Neutrophil (primary cell): ENCODE measurements at regions not wholly inside any gene's neighbourhood (a gene's known extent, or its start where the extent isn't known, plus 50 kb on each side); places are given as distances from the start of the nearest gene placed in this dataset.

ENCODE experiments used
- H3K27ac ChIP-seq: fragments of 200-600 bp; sonication (generic); 2 replicates; pipeline ENCODE4 v1.5.1; 2016; ENCODE audit warnings: mild to moderate bottlenecking, moderate library complexity
- H3K27me3 ChIP-seq: fragments of 200-600 bp; sonication (generic); 2 replicates; pipeline ENCODE4 v1.6.0; 2016; ENCODE audit warnings: mild to moderate bottlenecking
- H3K36me3 ChIP-seq: fragments of 200-600 bp; sonication (generic); 2 replicates; pipeline ENCODE4 v1.5.1; 2017
- H3K4me1 ChIP-seq, 2 experiments: fragments of 200-600 bp in 1 of 2; sonication (generic) in 1 of 2; 1 replicate in 1 of 2; 2 replicates in 1 of 2; pipeline versions ENCODE4 v1.5.1 to v1.6.1; 2013 to 2016; ENCODE audit warnings: low read depth in 1 of 2, low read length in 1 of 2, mild to moderate bottlenecking in 1 of 2, moderate library complexity in 1 of 2; ENCODE audit not compliant: control insufficient read depth in 1 of 2, insufficient read depth in 1 of 2
- H3K4me3 ChIP-seq, 2 experiments: fragments of 200-600 bp in 1 of 2; sonication (generic) in 1 of 2; 1 replicate in 1 of 2; 2 replicates in 1 of 2; pipeline ENCODE4 v1.5.1; 2013 to 2016; ENCODE audit warnings: low read depth in 1 of 2, low read length in 1 of 2, mild to moderate bottlenecking in 1 of 2, moderate library complexity in 1 of 2
- H3K9me3 ChIP-seq: fragments of 200-600 bp; sonication (generic); 2 replicates; pipeline ENCODE4 v1.5.1; 2016
- CTCF ChIP-seq: fragments of 200-600 bp; sonication (generic); IDR thresholded peaks from 2 replicates; pipeline ENCODE4 v1.5.1; 2016; ENCODE audit warnings: antibody characterized with exemption

DNA sequence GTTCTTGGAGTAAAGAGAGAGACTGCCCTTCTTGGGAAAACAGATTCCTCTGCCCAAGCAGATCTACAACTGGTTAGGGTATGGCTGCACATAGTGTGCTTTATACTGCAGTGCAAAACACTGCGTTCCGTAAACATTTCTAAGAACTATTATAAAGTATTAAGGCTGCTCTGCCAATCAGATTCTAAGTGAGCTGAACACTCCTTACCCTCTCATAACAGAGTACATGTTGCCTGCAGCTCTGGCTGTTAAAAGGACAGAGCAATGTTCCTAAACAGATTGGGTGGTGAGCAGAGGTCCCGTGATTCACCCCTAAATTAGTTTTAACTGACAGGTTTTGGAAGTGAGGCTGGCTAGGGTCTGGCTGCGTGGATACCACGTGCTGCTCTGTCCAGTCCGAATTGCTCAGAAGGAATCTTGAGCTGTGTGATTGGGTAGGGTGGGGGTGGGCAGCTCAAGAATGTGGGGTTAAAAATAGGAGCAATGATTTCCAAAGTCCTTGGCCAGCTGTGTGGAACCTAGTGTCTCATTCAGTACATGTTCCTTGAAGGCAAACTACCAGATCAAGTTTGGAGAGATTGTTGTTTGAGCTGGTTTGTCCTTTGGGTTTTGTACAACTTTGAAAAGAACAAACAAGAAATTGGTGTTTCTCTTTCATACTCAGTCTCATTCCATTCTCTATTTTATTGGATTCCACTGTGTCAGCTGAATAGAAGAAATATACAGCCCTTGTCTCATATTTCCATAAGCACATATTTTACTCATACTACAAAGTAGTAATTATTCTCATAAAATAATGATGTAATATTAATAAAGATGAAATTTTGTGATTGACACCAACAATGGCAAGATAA is 497.6 kb upstream of the CD180 start:
- Histone ChIP-seq H3K4me3 (no peak overlapping the region), H3K27me3 (no peaks in the 10 kb centered on the region), H3K4me1 (no peaks in the 10 kb centered on the region), H3K36me3 (no peaks in the 10 kb centered on the region), H3K27ac (no peak overlapping the region), H3K9me3 (no peaks in the 10 kb centered on the region)
- TF ChIP-seq CTCF, result no peak

GRCh38 chr5:67686746-67687145 is 490.1 kb upstream of the CD180 start:
- no peaks in the 10 kb centered on the region for H3K36me3 ChIP-seq
- no peak for TF ChIP-seq CTCF
- no peaks in the 10 kb centered on the region for H3K9me3 ChIP-seq
- H3K27ac ChIP-seq, result no peak overlapping the region
- H3K27me3 ChIP-seq, result no peaks in the 10 kb centered on the region
- no peaks in the 10 kb centered on the region for H3K4me1 ChIP-seq
- H3K4me3 ChIP-seq, result no peak overlapping the region

DNA sequence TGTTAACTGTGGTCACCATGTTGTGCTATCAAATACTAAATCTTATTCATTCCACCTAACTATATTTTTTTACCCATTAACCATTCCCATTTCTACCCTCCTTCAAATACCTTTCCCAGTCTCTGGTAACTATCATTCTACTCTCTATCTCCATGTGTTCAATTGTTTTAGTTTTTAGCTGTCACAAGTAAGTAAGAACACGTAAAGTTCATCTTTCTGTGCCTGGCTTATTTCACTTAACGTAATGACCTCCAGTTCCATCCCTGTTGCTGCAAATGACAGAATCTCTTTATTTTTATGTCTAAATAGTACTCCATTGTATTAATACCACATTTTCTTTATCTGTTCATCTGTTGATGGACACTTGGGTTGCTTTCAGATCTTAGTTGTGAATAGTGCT is 485.1 kb upstream of the CD180 start:
- TF ChIP-seq CTCF, result no peak
- no peak overlapping the region for H3K27ac ChIP-seq
- H3K27me3 ChIP-seq, result no peaks in the 10 kb centered on the region
- H3K9me3 ChIP-seq, result no peaks in the 10 kb centered on the region
- H3K4me3 ChIP-seq, result no peak overlapping the region
- H3K36me3 ChIP-seq, result no peaks in the 10 kb centered on the region
- no peaks in the 10 kb centered on the region for H3K4me1 ChIP-seq

DNA sequence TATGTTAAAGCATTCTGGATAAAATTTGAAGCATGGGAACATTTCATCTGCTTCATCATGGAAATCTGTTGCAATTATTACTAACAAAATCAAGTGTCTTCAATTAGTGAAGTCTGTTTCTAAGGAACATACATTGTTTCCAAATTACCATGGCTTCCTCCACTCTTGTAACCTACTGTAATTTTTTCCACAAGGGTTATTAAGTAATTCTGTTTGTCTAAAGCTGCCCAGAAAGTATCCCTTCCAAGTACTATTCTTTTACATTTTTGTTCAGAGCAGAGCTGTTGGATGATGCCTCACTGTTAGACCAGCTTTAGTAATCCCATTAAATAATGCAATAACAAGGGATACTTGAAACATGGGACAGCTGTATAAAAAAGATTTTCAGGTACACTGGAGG is 483.5 kb upstream of the CD180 start:
- Histone ChIP-seq H3K4me1 (no peaks in the 10 kb centered on the region), H3K27me3 (no peaks in the 10 kb centered on the region), H3K36me3 (no peaks in the 10 kb centered on the region), H3K4me3 (no peak overlapping the region), H3K9me3 (no peaks in the 10 kb centered on the region), H3K27ac (no peak overlapping the region)
- TF ChIP-seq CTCF, result no peak

- H3K4me1 ChIP-seq, result no peaks in the 10 kb centered on the region
- H3K27me3 ChIP-seq, result no peaks in the 10 kb centered on the region
- no peaks in the 10 kb centered on the region for H3K36me3 ChIP-seq
- H3K4me3 ChIP-seq, result no peak overlapping the region
- TF ChIP-seq CTCF, result no peak
- H3K9me3 ChIP-seq, result no peaks in the 10 kb centered on the region
- H3K27ac ChIP-seq, result no peak overlapping the region
Observed at GRCh38 chr5:67679184-67679841, 482.7 kb upstream of the CD180 start.
